Prostate gland (tissue), 2 donors: ENCODE measurements at regions not wholly inside any gene's neighbourhood (a gene's known extent, or its start where the extent isn't known, plus 50 kb on each side); places are given as distances from the start of the nearest gene placed in this dataset.

Experiments
- DNase-seq: peaks from one replicate; pipeline ENCODE4 v3.0.0-alpha.2; 2019; ENCODE audit warnings: low spot score
- H3K27ac ChIP-seq, 2 donors: fragments of 200-600 bp; sonication (generic); 2 replicates each; pipeline ENCODE4 v1.5.1; 2017 to 2019
- H3K27me3 ChIP-seq: fragments of 200-600 bp; sonication (generic); replicated peaks from 2 replicates; pipeline ENCODE4 v1.5.1; 2019; ENCODE audit not compliant: insufficient read depth
- H3K36me3 ChIP-seq, 2 donors: fragments of 200-600 bp; sonication (generic); 1 replicate in 1 of 2; 2 replicates in 1 of 2; pipeline versions ENCODE4 v1.5.1 to v1.8.1; 2017 to 2019
- H3K4me1 ChIP-seq: fragments of 200-600 bp; sonication (generic); replicated peaks from 2 replicates; pipeline ENCODE4 v1.5.1; 2019
- H3K4me3 ChIP-seq, 2 donors: fragments of 200-600 bp; sonication (generic); 2 replicates each; pipeline ENCODE4 v1.5.1; 2017 to 2019
- H3K9me3 ChIP-seq: fragments of 200-600 bp; sonication (generic); 2 replicates; pipeline ENCODE4 v1.5.1; 2017
- CTCF ChIP-seq, 4 experiments: fragments of 200-600 bp in 2 of 4; fragments of 450-650 bp in 2 of 4; sonication (generic) in 2 of 4; IDR thresholded peaks; 1 replicate in 3 of 4; 2 replicates in 1 of 4; pipeline ENCODE4 v1.5.1; 2016 to 2019; ENCODE audit warnings: antibody characterized with exemption in 4 of 4, mild to moderate bottlenecking in 2 of 4, moderate library complexity in 2 of 4
- POLR2A ChIP-seq: fragments of 450-650 bp; IDR thresholded peaks from one replicate; pipeline ENCODE4 v1.6.1; 2016; ENCODE audit warnings: antibody characterized with exemption, mild to moderate bottlenecking
- POLR2AphosphoS5 ChIP-seq: sonication (generic); formaldehyde crosslinking; IDR thresholded peaks from one replicate; pipeline ENCODE4 v1.6.1; 2017; ENCODE audit warnings: antibody characterized with exemption
- WGBS: methylation state at CpG from one replicate; pipeline ENCODE4 v1.1.5; 2018; 5-methylcytosine and 5-hydroxymethylcytosine counted together
- intact Hi-C: fragments of 100-400 bp; cut with DNase I; formaldehyde crosslinking; loops from one replicate; pipeline ENCODE4 v1.14.2; 2022

GRCh38 chrY:8715226-8715625, 622.0 kb upstream of the TSPY4 start:
- TF ChIP-seq POLR2A (no peak), CTCF (IDR thresholded peaks at IDR 0.05) (no peak), POLR2AphosphoS5 (no peak)
- no peaks in the 10 kb centered on the region for H3K27me3 ChIP-seq
- no peak overlapping the region for H3K4me3 ChIP-seq
- no peaks in the 10 kb centered on the region for H3K36me3 ChIP-seq
- H3K27ac ChIP-seq: no peak overlapping the region
- intact Hi-C loops: no loop called here
- no peaks in the 10 kb centered on the region for H3K4me1 ChIP-seq
- DNase-seq: no peak
- no peaks in the 10 kb centered on the region for H3K9me3 ChIP-seq
- 56% methylated on average over 3 of the region's 3 CpGs for WGBS

GRCh38 chrY:8726616-8727015, 610.6 kb upstream of the TSPY4 start:
- Histone ChIP-seq H3K36me3 (no peaks in the 10 kb centered on the region), H3K27me3 (no peaks in the 10 kb centered on the region), H3K4me3 (no peak overlapping the region), H3K9me3 (no peaks in the 10 kb centered on the region), H3K27ac (no peak overlapping the region), H3K4me1 (no peaks in the 10 kb centered on the region)
- no peak for TF ChIP-seq CTCF (IDR thresholded peaks at IDR 0.05)
- no peak for TF ChIP-seq POLR2AphosphoS5
- TF ChIP-seq POLR2A: no peak
- DNase-seq: no peak
- intact Hi-C loops: no loop called here
- 84% methylated on average over 6 of the region's 6 CpGs for WGBS

- WGBS: 68% methylated on average over 8 of the region's 9 CpGs
- no peak for TF ChIP-seq POLR2AphosphoS5
- no peak for TF ChIP-seq CTCF (IDR thresholded peaks at IDR 0.05)
- no peak for TF ChIP-seq POLR2A
Measured at GRCh38 chrY:8729971-8730370, 607.3 kb upstream of the TSPY4 start.

GRCh38 chrY:8741343-8742069, 595.8 kb upstream of the TSPY4 start:
- Histone ChIP-seq H3K4me1 (no peaks in the 10 kb centered on the region), H3K27ac (no peak overlapping the region), H3K27me3 (no peaks in the 10 kb centered on the region), H3K4me3 (no peak overlapping the region), H3K9me3 (no peaks in the 10 kb centered on the region), H3K36me3 (no peaks in the 10 kb centered on the region)
- TF ChIP-seq CTCF (IDR thresholded peaks at IDR 0.05) (no peak), POLR2A (no peak), POLR2AphosphoS5 (no peak)
- intact Hi-C loops: no loop called here
- whole genome bisulfite sequencing: 85% methylated on average over 21 of the region's 21 CpGs
- DNase-seq: no peak

More at GRCh38 chrY:8729971-8730370, 607.3 kb upstream of the TSPY4 start:
- intact Hi-C loops: no loop called here
- no peak overlapping the region for H3K4me3 ChIP-seq
- H3K9me3 ChIP-seq: no peaks in the 10 kb centered on the region
- H3K4me1 ChIP-seq: no peaks in the 10 kb centered on the region
- H3K27ac ChIP-seq: no peak overlapping the region
- DNase-seq: no peak
- H3K36me3 ChIP-seq: no peaks in the 10 kb centered on the region
- H3K27me3 ChIP-seq: no peaks in the 10 kb centered on the region

- no peaks in the 10 kb centered on the region for H3K36me3 ChIP-seq
- H3K9me3 ChIP-seq: no peaks in the 10 kb centered on the region
- TF ChIP-seq CTCF (IDR thresholded peaks at IDR 0.05) (no peak), POLR2AphosphoS5 (no peak), POLR2A (no peak)
- H3K4me3 ChIP-seq: no peak overlapping the region
- intact Hi-C loops: no loop called here
- no peaks in the 10 kb centered on the region for H3K4me1 ChIP-seq
- 43% methylated on average over 7 of the region's 7 CpGs for WGBS
- H3K27me3 ChIP-seq: no peaks in the 10 kb centered on the region
- H3K27ac ChIP-seq: no peak overlapping the region
- no peak for DNase-seq
Measured at GRCh38 chrY:8764184-8764583, 573.1 kb upstream of the TSPY4 start.
